GM23338 (cell line): ENCODE measurements at regions not wholly inside any gene's neighbourhood (a gene's known extent, or its start where the extent isn't known, plus 50 kb on each side); places are given as distances from the start of the nearest gene placed in this dataset.

Source experiments
- ATAC-seq: fragments of 200-7000 bp; cut with Tn5 transposase; 3 replicates; pipeline ENCODE4 v1.9.1; 2020
- DNase-seq: peaks from one replicate; pipeline ENCODE4 v3.0.0-alpha.2; 2015; ENCODE audit warnings: low spot score
- H2AFZ ChIP-seq: fragments of 200-600 bp; sonication (generic); 2 replicates; pipeline ENCODE4 v1.8.0; 2016; ENCODE audit warnings: antibody characterized with exemption, mild to moderate bottlenecking, moderate library complexity
- H3F3A ChIP-seq: fragments of 200-600 bp; sonication (generic); replicated peaks from 2 replicates; pipeline ENCODE4 v1.8.0; 2017; ENCODE audit warnings: antibody characterized with exemption, mixed run types, low read depth
- H3K27ac ChIP-seq: fragments of 200-600 bp; sonication (generic); 2 replicates; pipeline ENCODE4 v1.6.1; 2016; ENCODE audit warnings: low read depth
- H3K27me3 ChIP-seq: fragments of 200-600 bp; sonication (generic); 2 replicates; pipeline ENCODE4 v1.8.0; 2016; ENCODE audit warnings: mild to moderate bottlenecking, mixed run types, moderate library complexity; ENCODE audit not compliant: insufficient read depth
- H3K36me3 ChIP-seq: fragments of 200-600 bp; sonication (generic); 2 replicates; pipeline ENCODE4 v1.8.0; 2016; ENCODE audit warnings: mild to moderate bottlenecking; ENCODE audit not compliant: insufficient read depth
- H3K4me1 ChIP-seq: fragments of 200-600 bp; sonication (generic); 2 replicates; pipeline ENCODE4 v1.8.0; 2016; ENCODE audit warnings: mild to moderate bottlenecking, moderate library complexity; ENCODE audit not compliant: insufficient read depth
- H3K4me2 ChIP-seq: fragments of 200-600 bp; sonication (generic); 2 replicates; pipeline ENCODE4 v1.7.1; 2017; ENCODE audit warnings: mixed run types
- H3K4me3 ChIP-seq: fragments of 200-600 bp; sonication (generic); 2 replicates; pipeline ENCODE4 v1.6.1; 2016; ENCODE audit warnings: mixed run types
- H3K79me2 ChIP-seq: fragments of 200-600 bp; sonication (generic); replicated peaks from 2 replicates; pipeline ENCODE4 v1.8.0; 2017; ENCODE audit warnings: mild to moderate bottlenecking; ENCODE audit not compliant: insufficient read depth
- H3K9me2 ChIP-seq: fragments of 200-600 bp; sonication (generic); 2 replicates; pipeline ENCODE4 v1.8.0; 2017; ENCODE audit not compliant: insufficient read depth
- H4K20me1 ChIP-seq: fragments of 200-600 bp; sonication (generic); replicated peaks from 2 replicates; pipeline ENCODE4 v1.8.0; 2017; ENCODE audit warnings: mild to moderate bottlenecking; ENCODE audit not compliant: insufficient read depth
- H3K27ac Mint-ChIP-seq: 2 replicates; pipeline ENCODE4 v1.8.0; 2020; ENCODE audit warnings: inconsistent platforms, mild to moderate bottlenecking, moderate library complexity, mixed read lengths
- H3K27me3 Mint-ChIP-seq: 3 replicates; pipeline ENCODE4 v1.8.0; 2022; ENCODE audit warnings: low read depth, mild to moderate bottlenecking, moderate library complexity, mixed read lengths, inconsistent platforms; ENCODE audit not compliant: insufficient read depth, poor library complexity
- H3K36me3 Mint-ChIP-seq: 3 replicates; pipeline ENCODE4 v1.8.0; 2021; ENCODE audit warnings: low read depth, mild to moderate bottlenecking, inconsistent platforms, moderate library complexity, mixed read lengths
- H3K4me1 Mint-ChIP-seq: 3 replicates; pipeline ENCODE4 v1.8.0; 2020; ENCODE audit warnings: mild to moderate bottlenecking, inconsistent platforms, mixed read lengths
- H3K4me3 Mint-ChIP-seq: 3 replicates; pipeline ENCODE4 v1.8.0; 2021; ENCODE audit warnings: moderate library complexity, mild to moderate bottlenecking, inconsistent platforms, mixed read lengths
- H3K9me3 Mint-ChIP-seq: 3 replicates; pipeline ENCODE4 v1.8.0; 2020; ENCODE audit warnings: moderate library complexity, mild to moderate bottlenecking, inconsistent platforms, mixed read lengths
- EZH2 ChIP-seq: fragments of 200-600 bp; sonication (generic); IDR thresholded peaks from one replicate; pipeline ENCODE4 v1.8.0; 2017; ENCODE audit warnings: antibody characterized with exemption, mild to moderate bottlenecking, low read depth; ENCODE audit not compliant: unreplicated experiment
- EZH2phosphoT487 ChIP-seq: fragments of 200-600 bp; sonication (generic); IDR thresholded peaks from one replicate; pipeline ENCODE4 v1.8.1; 2018; ENCODE audit warnings: antibody characterized with exemption; ENCODE audit not compliant: unreplicated experiment
- JUNB ChIP-seq: IDR thresholded peaks from one replicate; pipeline ENCODE4 v1.6.1; 2016; ENCODE audit warnings: antibody characterized with exemption; ENCODE audit not compliant: unreplicated experiment
- NANOG ChIP-seq: IDR thresholded peaks from 2 replicates; pipeline ENCODE4 v1.6.1; 2016; ENCODE audit warnings: antibody characterized with exemption, borderline replicate concordance
- POLR2AphosphoS5 ChIP-seq: IDR thresholded peaks from 2 replicates; pipeline ENCODE4 v1.6.1; 2016; ENCODE audit warnings: antibody characterized with exemption, low read depth
- STAT1 ChIP-seq: IDR thresholded peaks from one replicate; pipeline ENCODE4 v1.6.1; 2016; ENCODE audit warnings: antibody characterized with exemption; ENCODE audit not compliant: unreplicated experiment
- ZNF331 ChIP-seq: fragments of 250-450 bp; sonication (Bioruptor Pico); IDR thresholded peaks from 2 replicates; pipeline ENCODE4 v1.5.0; 2020; ENCODE audit warnings: low read depth, mild to moderate bottlenecking, moderate library complexity
- TF ChIP-seq, protein P1 (sequence below), 2 experiments: fragments of 200-600 bp in 1 of 2; sonication (generic) in 1 of 2; conservative IDR thresholded peaks; 2 replicates each; pipeline versions ENCODE4 v1.5.1 to v1.6.1; 2016 to 2017; ENCODE audit warnings: antibody characterized with exemption in 2 of 2, low read depth in 2 of 2, mild to moderate bottlenecking in 2 of 2, moderate library complexity in 1 of 2
- TF ChIP-seq, protein P2 (sequence below): IDR thresholded peaks from one replicate; pipeline ENCODE4 v1.6.1; 2018; ENCODE audit warnings: antibody characterized with exemption; ENCODE audit not compliant: unreplicated experiment
- TF ChIP-seq, protein P3 (sequence below): IDR thresholded peaks from 2 replicates; pipeline ENCODE4 v1.6.1; 2016; ENCODE audit warnings: antibody characterized with exemption

DNA sequence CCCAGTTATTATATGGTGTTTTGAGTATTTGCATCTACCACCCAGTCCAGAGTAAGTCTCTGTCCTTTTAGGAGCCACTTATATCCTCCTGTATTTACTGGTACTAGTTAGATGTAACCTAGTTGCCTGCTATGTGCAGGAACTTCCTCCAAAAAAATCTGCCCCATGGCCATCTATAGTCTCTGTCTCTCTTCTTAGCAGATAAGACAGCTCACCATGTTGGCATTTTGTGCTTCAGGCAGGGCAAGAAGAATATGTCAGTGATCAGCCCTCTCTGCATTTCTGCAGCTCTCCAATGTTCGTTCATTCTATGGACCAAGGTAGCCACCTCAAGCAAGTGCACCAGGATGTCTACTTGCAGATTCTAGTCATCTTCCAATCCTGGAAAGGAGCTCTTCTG is 446.5 kb downstream of the TLE1 start:
- DNase-seq = no peak
- H2AFZ ChIP-seq = no peak overlapping the region
- Mint-ChIP-seq H3K36me3 (no peaks in the 10 kb centered on the region), H3K27ac (no peak overlapping the region), H3K4me1 (peaks cover 3% of the 10 kb centered on the region; the same call in 2 of the 3 replicates), H3K4me3 (no peak overlapping the region), H3K27me3 (no peaks in the 10 kb centered on the region), H3K9me3 (no peaks in the 10 kb centered on the region)
- H3K9me2 ChIP-seq = peaks cover 5% of the 10 kb centered on the region; the same call in 1 of the 2 replicates
- TF ChIP-seq NANOG (no peak), STAT1 (no peak), EZH2 (no peak), POLR2AphosphoS5 (no peak), EZH2phosphoT487 (no peak), ZNF331 (CRISPR knock-in tag) (no peak), JUNB (no peak)
- TF ChIP-seq, protein P1, sequence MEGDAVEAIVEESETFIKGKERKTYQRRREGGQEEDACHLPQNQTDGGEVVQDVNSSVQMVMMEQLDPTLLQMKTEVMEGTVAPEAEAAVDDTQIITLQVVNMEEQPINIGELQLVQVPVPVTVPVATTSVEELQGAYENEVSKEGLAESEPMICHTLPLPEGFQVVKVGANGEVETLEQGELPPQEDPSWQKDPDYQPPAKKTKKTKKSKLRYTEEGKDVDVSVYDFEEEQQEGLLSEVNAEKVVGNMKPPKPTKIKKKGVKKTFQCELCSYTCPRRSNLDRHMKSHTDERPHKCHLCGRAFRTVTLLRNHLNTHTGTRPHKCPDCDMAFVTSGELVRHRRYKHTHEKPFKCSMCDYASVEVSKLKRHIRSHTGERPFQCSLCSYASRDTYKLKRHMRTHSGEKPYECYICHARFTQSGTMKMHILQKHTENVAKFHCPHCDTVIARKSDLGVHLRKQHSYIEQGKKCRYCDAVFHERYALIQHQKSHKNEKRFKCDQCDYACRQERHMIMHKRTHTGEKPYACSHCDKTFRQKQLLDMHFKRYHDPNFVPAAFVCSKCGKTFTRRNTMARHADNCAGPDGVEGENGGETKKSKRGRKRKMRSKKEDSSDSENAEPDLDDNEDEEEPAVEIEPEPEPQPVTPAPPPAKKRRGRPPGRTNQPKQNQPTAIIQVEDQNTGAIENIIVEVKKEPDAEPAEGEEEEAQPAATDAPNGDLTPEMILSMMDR (conservative IDR thresholded peaks at IDR 0.05; ENCODE audit: low read depth in 2 of 2) = no peak
- TF ChIP-seq, protein P2, sequence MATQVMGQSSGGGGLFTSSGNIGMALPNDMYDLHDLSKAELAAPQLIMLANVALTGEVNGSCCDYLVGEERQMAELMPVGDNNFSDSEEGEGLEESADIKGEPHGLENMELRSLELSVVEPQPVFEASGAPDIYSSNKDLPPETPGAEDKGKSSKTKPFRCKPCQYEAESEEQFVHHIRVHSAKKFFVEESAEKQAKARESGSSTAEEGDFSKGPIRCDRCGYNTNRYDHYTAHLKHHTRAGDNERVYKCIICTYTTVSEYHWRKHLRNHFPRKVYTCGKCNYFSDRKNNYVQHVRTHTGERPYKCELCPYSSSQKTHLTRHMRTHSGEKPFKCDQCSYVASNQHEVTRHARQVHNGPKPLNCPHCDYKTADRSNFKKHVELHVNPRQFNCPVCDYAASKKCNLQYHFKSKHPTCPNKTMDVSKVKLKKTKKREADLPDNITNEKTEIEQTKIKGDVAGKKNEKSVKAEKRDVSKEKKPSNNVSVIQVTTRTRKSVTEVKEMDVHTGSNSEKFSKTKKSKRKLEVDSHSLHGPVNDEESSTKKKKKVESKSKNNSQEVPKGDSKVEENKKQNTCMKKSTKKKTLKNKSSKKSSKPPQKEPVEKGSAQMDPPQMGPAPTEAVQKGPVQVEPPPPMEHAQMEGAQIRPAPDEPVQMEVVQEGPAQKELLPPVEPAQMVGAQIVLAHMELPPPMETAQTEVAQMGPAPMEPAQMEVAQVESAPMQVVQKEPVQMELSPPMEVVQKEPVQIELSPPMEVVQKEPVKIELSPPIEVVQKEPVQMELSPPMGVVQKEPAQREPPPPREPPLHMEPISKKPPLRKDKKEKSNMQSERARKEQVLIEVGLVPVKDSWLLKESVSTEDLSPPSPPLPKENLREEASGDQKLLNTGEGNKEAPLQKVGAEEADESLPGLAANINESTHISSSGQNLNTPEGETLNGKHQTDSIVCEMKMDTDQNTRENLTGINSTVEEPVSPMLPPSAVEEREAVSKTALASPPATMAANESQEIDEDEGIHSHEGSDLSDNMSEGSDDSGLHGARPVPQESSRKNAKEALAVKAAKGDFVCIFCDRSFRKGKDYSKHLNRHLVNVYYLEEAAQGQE = no peak
- no peaks in the 10 kb centered on the region for H3K36me3 ChIP-seq
- H3K4me3 ChIP-seq = no peak overlapping the region
- H3K4me2 ChIP-seq = no peak overlapping the region
- no peaks in the 10 kb centered on the region for H3K79me2 ChIP-seq
- no peaks in the 10 kb centered on the region for H3K4me1 ChIP-seq
- H3K27me3 ChIP-seq = no peaks in the 10 kb centered on the region
- H3K27ac ChIP-seq = no peak overlapping the region
- H3F3A ChIP-seq = no peaks in the 10 kb centered on the region
- no peak for ATAC-seq
- H4K20me1 ChIP-seq = no peaks in the 10 kb centered on the region

DNA sequence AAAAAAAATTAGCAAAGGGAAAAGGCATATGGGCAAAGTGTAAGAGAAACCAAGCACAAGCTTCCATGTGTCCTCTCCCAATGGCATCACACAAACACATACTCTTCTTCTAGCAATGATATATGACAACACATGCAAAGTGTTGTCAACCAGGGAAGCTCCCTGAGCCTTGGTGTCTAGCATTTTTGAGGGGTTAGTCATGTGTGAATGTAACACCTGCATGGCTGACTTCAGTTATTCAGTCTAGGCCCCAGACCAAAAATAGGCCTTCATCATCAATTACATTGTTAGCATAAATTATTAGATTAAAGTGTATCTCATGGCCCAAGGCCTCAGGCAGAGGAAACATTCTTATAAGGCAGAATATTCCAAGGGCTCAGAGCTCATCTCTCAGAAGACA is 450.0 kb downstream of the TLE1 start:
- Mint-ChIP-seq H3K36me3 (no peaks in the 10 kb centered on the region), H3K9me3 (no peaks in the 10 kb centered on the region), H3K27me3 (no peaks in the 10 kb centered on the region), H3K4me3 (no peak overlapping the region), H3K4me1 (no peaks in the 10 kb centered on the region), H3K27ac (no peak overlapping the region)
- Histone ChIP-seq H3F3A (no peaks in the 10 kb centered on the region), H3K79me2 (no peaks in the 10 kb centered on the region), H3K4me2 (no peak overlapping the region), H3K9me2 (peaks cover 5% of the 10 kb centered on the region; the same call in 1 of the 2 replicates), H3K27ac (no peak overlapping the region), H3K4me1 (no peaks in the 10 kb centered on the region), H3K4me3 (no peak overlapping the region), H3K27me3 (no peaks in the 10 kb centered on the region), H3K36me3 (no peaks in the 10 kb centered on the region), H2AFZ (no peak overlapping the region), H4K20me1 (no peaks in the 10 kb centered on the region)
- DNase-seq (no peak), ATAC-seq (no peak)
- TF ChIP-seq ZNF331 (CRISPR knock-in tag) (no peak), EZH2 (no peak), STAT1 (no peak), EZH2phosphoT487 (no peak), NANOG (no peak), POLR2AphosphoS5 (no peak)
- TF ChIP-seq, protein P1 (conservative IDR thresholded peaks at IDR 0.05; ENCODE audit: low read depth in 2 of 2) = no peak
- TF ChIP-seq, protein P2 = no peak
- TF ChIP-seq, protein P3, sequence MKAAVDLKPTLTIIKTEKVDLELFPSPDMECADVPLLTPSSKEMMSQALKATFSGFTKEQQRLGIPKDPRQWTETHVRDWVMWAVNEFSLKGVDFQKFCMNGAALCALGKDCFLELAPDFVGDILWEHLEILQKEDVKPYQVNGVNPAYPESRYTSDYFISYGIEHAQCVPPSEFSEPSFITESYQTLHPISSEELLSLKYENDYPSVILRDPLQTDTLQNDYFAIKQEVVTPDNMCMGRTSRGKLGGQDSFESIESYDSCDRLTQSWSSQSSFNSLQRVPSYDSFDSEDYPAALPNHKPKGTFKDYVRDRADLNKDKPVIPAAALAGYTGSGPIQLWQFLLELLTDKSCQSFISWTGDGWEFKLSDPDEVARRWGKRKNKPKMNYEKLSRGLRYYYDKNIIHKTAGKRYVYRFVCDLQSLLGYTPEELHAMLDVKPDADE = no peak
